HEK293 (cell line): ENCODE measurements at regions not wholly inside any gene's neighbourhood (a gene's known extent, or its start where the extent isn't known, plus 50 kb on each side); places are given as distances from the start of the nearest gene placed in this dataset.

Source experiments
- CTCF ChIA-PET: fragments of 350-600 bp; formaldehyde crosslinking; extraction: SDS; loops from one replicate; lab custom pipeline; 2021; ENCODE audit warnings: antibody characterized with exemption; lab: Yijun Ruan, JAX
- POLR2A ChIA-PET: fragments of 300-600 bp; formaldehyde crosslinking; extraction: SDS; loops from one replicate; lab custom pipeline; 2020; ENCODE audit warnings: antibody characterized with exemption, inconsistent platforms; lab: Yijun Ruan, JAX
- H3K27ac ChIP-seq: fragments of 200-500 bp; sonication (Bioruptor generic); 2 replicates; pipeline ENCODE4 v1.5.1; 2014; ENCODE audit warnings: low read depth, low read length, control low read depth, inconsistent platforms; ENCODE audit errors: extremely low read depth
- H3K36me3 ChIP-seq, 2 experiments: fragments of 200-500 bp in 1 of 2; sonication (Bioruptor generic) in 1 of 2; 1 replicate in 1 of 2; 2 replicates in 1 of 2; pipeline ENCODE4 v1.5.1; 2014 to 2017; ENCODE audit warnings: inconsistent platforms in 2 of 2, low read length in 2 of 2; ENCODE audit not compliant: control insufficient read depth in 2 of 2, insufficient read depth in 1 of 2
- H3K4me1 ChIP-seq: fragments of 200-500 bp; sonication (Bioruptor generic); 2 replicates; pipeline ENCODE4 v1.5.1; 2014; ENCODE audit warnings: mild to moderate bottlenecking, low read length, inconsistent platforms; ENCODE audit not compliant: control insufficient read depth, insufficient read depth
- H3K4me3 ChIP-seq: 2 replicates; pipeline ENCODE4 v1.5.1; 2011; ENCODE audit warnings: low read depth, mild to moderate bottlenecking, control low read depth, low read length, moderate library complexity
- H3K9me3 ChIP-seq: fragments of 200-500 bp; sonication (Bioruptor generic); 2 replicates; pipeline ENCODE4 v1.5.1; 2014; ENCODE audit warnings: low read depth, low read length, inconsistent platforms; ENCODE audit not compliant: control insufficient read depth, insufficient read depth
- BCL11B ChIP-seq: fragments of 450-650 bp; formaldehyde crosslinking; IDR thresholded peaks from 2 replicates; pipeline ENCODE4 v1.5.1; 2016; ENCODE audit warnings: low read depth, missing biosample characterization, missing genetic modification characterization
- CTCF ChIP-seq: fragments of 450-650 bp; formaldehyde crosslinking; IDR thresholded peaks from 2 replicates; pipeline ENCODE4 v1.5.1; 2016; ENCODE audit warnings: missing biosample characterization, missing genetic modification characterization
- FEZF1 ChIP-seq: fragments of 450-650 bp; formaldehyde crosslinking; IDR thresholded peaks from 2 replicates; pipeline ENCODE4 v1.5.1; 2016; ENCODE audit warnings: missing biosample characterization, missing genetic modification characterization
- GLIS1 ChIP-seq: fragments of 450-650 bp; formaldehyde crosslinking; IDR thresholded peaks from 2 replicates; pipeline ENCODE4 v1.5.1; 2016; ENCODE audit warnings: missing biosample characterization, missing genetic modification characterization
- HIC1 ChIP-seq: fragments of 450-650 bp; formaldehyde crosslinking; IDR thresholded peaks from 2 replicates; pipeline ENCODE4 v1.5.1; 2016; ENCODE audit warnings: missing biosample characterization, missing genetic modification characterization
- PBX3 ChIP-seq: sonication (generic); formaldehyde crosslinking; IDR thresholded peaks from 2 replicates; pipeline ENCODE4 v1.8.1; 2022; ENCODE audit warnings: mild to moderate bottlenecking, moderate library complexity, missing genetic modification reagents
- PRDM10 ChIP-seq: fragments of 450-650 bp; formaldehyde crosslinking; IDR thresholded peaks from 2 replicates; pipeline ENCODE4 v1.5.1; 2016; ENCODE audit warnings: missing biosample characterization, missing genetic modification characterization
- ZBTB17 ChIP-seq: fragments of 450-650 bp; formaldehyde crosslinking; IDR thresholded peaks from 2 replicates; pipeline ENCODE4 v1.5.1; 2016; ENCODE audit warnings: missing biosample characterization, missing genetic modification characterization
- ZBTB20 ChIP-seq: fragments of 450-650 bp; formaldehyde crosslinking; IDR thresholded peaks from 2 replicates; pipeline ENCODE4 v1.5.1; 2016; ENCODE audit warnings: missing biosample characterization, missing genetic modification characterization
- ZNF148 ChIP-seq: fragments of 450-650 bp; formaldehyde crosslinking; IDR thresholded peaks from 2 replicates; pipeline ENCODE4 v1.5.0; 2017; ENCODE audit warnings: missing biosample characterization, missing genetic modification characterization, borderline replicate concordance
- ZNF248 ChIP-seq: fragments of 450-650 bp; formaldehyde crosslinking; IDR thresholded peaks from 2 replicates; pipeline ENCODE4 v1.5.1; 2017; ENCODE audit warnings: missing biosample characterization, missing genetic modification characterization
- ZNF266 ChIP-seq: fragments of 450-650 bp; formaldehyde crosslinking; IDR thresholded peaks from 2 replicates; pipeline ENCODE4 v1.5.1; 2016; ENCODE audit warnings: missing biosample characterization, missing genetic modification characterization, low read depth
- ZNF398 ChIP-seq: fragments of 450-650 bp; formaldehyde crosslinking; IDR thresholded peaks from 2 replicates; pipeline ENCODE4 v1.5.1; 2017; ENCODE audit warnings: missing biosample characterization, missing genetic modification characterization
- ZNF510 ChIP-seq: fragments of 450-650 bp; formaldehyde crosslinking; IDR thresholded peaks from 2 replicates; pipeline ENCODE4 v1.5.1; 2018; ENCODE audit warnings: mild to moderate bottlenecking, missing genetic modification characterization, missing biosample characterization; ENCODE audit not compliant: insufficient replicate concordance
- ZNF544 ChIP-seq: fragments of 450-650 bp; formaldehyde crosslinking; IDR thresholded peaks from 2 replicates; pipeline ENCODE4 v1.5.0; 2017; ENCODE audit warnings: missing biosample characterization, missing genetic modification characterization
- ZNF549 ChIP-seq: fragments of 450-650 bp; IDR thresholded peaks from 2 replicates; pipeline ENCODE4 v1.5.1; 2018; ENCODE audit warnings: missing biosample characterization, missing genetic modification characterization, mild to moderate bottlenecking, inconsistent platforms, moderate library complexity
- ZNF621 ChIP-seq: fragments of 450-650 bp; formaldehyde crosslinking; IDR thresholded peaks from 2 replicates; pipeline ENCODE4 v1.5.1; 2017; ENCODE audit warnings: missing biosample characterization, missing genetic modification characterization
- ZNF660 ChIP-seq: fragments of 450-650 bp; IDR thresholded peaks from 2 replicates; pipeline ENCODE4 v1.5.1; 2018; ENCODE audit warnings: missing biosample characterization, mild to moderate bottlenecking, missing genetic modification characterization
- ZNF692 ChIP-seq: fragments of 450-650 bp; formaldehyde crosslinking; IDR thresholded peaks from 2 replicates; pipeline ENCODE4 v1.5.1; 2016; ENCODE audit warnings: missing biosample characterization, missing genetic modification characterization
- ZNF791 ChIP-seq: fragments of 450-650 bp; formaldehyde crosslinking; IDR thresholded peaks from 2 replicates; pipeline ENCODE4 v1.5.1; 2016; ENCODE audit warnings: missing biosample characterization, missing genetic modification characterization
- ZNF792 ChIP-seq: fragments of 450-650 bp; formaldehyde crosslinking; IDR thresholded peaks from 2 replicates; pipeline ENCODE4 v1.5.1; 2016; ENCODE audit warnings: missing biosample characterization, missing genetic modification characterization
- ZSCAN4 ChIP-seq: fragments of 450-650 bp; formaldehyde crosslinking; IDR thresholded peaks from 2 replicates; pipeline ENCODE4 v1.5.1; 2017; ENCODE audit warnings: missing biosample characterization, missing genetic modification characterization

- POLR2A ChIA-PET = no interaction called here
- peak; percentile 80 for TF ChIP-seq PRDM10
- no peak for TF ChIP-seq ZNF549 (tag by site-specific recombination)
- TF ChIP-seq ZNF266 (tag by site-specific recombination) = no peak
- no peak for TF ChIP-seq ZBTB20 (tag by site-specific recombination)
- no peak for TF ChIP-seq CTCF (tag by site-specific recombination)
- no peak for TF ChIP-seq ZNF510 (tag by site-specific recombination)
- TF ChIP-seq PBX3 (CRISPR knock-in tag) = no peak
- TF ChIP-seq ZNF660 (tag by site-specific recombination) = 0 out of 2 replicates have a peak, but pooled peaks have one; percentile 22
- TF ChIP-seq ZNF544 = peak; percentile 81
- no peak for TF ChIP-seq HIC1 (tag by site-specific recombination)
- peak; percentile 86 for TF ChIP-seq ZSCAN4
- TF ChIP-seq FEZF1 (tag by site-specific recombination) = peak; percentile 34; the same call in 1 of the 2 replicates
- peak; percentile 86 for TF ChIP-seq GLIS1 (tag by site-specific recombination)
- TF ChIP-seq ZNF692 = no peak
- TF ChIP-seq ZNF148 = 0 out of 2 replicates have a peak, but pooled peaks have one; percentile 52
- peak; percentile 53 for TF ChIP-seq ZNF398
- TF ChIP-seq ZNF248 (tag by site-specific recombination) = no peak
- TF ChIP-seq ZBTB17 (tag by site-specific recombination) = peak; percentile 56
- no peak for TF ChIP-seq BCL11B (tag by site-specific recombination)
- no peak for TF ChIP-seq ZNF791 (tag by site-specific recombination)
- no peak for TF ChIP-seq ZNF621 (tag by site-specific recombination)
- TF ChIP-seq ZNF792 (tag by site-specific recombination) = no peak
Measured at GRCh38 chr3:127431066-127431465, 143.2 kb upstream of the PRR20G start.

More at GRCh38 chr3:127431066-127431465, 143.2 kb upstream of the PRR20G start:
- 0 out of 2 replicates have a peak, but pooled peaks cover 3% of the 10 kb centered on the region for H3K4me1 ChIP-seq
- H3K9me3 ChIP-seq = no peaks in the 10 kb centered on the region
- no peak overlapping the region for H3K4me3 ChIP-seq
- H3K36me3 ChIP-seq = no peaks in the 10 kb centered on the region
- H3K27ac ChIP-seq = no peak overlapping the region
- CTCF ChIA-PET = interaction anchor here (0.7 kb wide), 1 partner anchor 1010 kb away, joined by 3 read pairs; no protein-coding TSS in a partner anchor
